AG09319 (cell line): ENCODE measurements at regions not wholly inside any gene's neighbourhood (a gene's known extent, or its start where the extent isn't known, plus 50 kb on each side); places are given as distances from the start of the nearest gene placed in this dataset.

Experiments used
- DNase-seq: peaks from one replicate; pipeline ENCODE4 v3.0.0-alpha.2; 2010; ENCODE audit warnings: low read depth; ENCODE audit errors: extremely low read depth
- TF ChIP-seq, protein P1 (sequence below): IDR thresholded peaks from 2 replicates; pipeline ENCODE4 v1.5.1; 2011; ENCODE audit warnings: low read depth, mild to moderate bottlenecking, inconsistent platforms, low read length, moderate library complexity

DNA sequence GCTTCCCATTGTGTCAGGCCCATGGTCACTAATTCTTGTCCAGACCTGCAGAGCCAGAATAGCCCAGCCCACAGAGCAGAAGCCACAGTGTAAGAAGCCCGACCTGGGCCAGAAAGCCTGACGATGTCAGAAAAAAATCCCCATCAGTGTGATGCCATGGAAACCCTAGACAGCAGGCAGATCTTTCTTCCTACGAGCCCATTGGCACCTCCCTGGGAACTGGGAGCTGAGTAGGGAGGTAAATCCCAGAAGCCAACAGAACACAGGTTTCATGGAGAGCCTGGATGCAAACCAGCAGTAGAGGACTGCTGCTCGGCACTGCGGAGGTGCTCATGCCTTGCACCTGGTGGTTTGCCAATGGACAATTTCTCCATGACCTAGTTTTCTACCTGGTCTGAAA lies 82.2 kb upstream of the SLC22A16 start:
- no peak for DNase-seq
- TF ChIP-seq, protein P1, sequence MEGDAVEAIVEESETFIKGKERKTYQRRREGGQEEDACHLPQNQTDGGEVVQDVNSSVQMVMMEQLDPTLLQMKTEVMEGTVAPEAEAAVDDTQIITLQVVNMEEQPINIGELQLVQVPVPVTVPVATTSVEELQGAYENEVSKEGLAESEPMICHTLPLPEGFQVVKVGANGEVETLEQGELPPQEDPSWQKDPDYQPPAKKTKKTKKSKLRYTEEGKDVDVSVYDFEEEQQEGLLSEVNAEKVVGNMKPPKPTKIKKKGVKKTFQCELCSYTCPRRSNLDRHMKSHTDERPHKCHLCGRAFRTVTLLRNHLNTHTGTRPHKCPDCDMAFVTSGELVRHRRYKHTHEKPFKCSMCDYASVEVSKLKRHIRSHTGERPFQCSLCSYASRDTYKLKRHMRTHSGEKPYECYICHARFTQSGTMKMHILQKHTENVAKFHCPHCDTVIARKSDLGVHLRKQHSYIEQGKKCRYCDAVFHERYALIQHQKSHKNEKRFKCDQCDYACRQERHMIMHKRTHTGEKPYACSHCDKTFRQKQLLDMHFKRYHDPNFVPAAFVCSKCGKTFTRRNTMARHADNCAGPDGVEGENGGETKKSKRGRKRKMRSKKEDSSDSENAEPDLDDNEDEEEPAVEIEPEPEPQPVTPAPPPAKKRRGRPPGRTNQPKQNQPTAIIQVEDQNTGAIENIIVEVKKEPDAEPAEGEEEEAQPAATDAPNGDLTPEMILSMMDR = no peak

DNA sequence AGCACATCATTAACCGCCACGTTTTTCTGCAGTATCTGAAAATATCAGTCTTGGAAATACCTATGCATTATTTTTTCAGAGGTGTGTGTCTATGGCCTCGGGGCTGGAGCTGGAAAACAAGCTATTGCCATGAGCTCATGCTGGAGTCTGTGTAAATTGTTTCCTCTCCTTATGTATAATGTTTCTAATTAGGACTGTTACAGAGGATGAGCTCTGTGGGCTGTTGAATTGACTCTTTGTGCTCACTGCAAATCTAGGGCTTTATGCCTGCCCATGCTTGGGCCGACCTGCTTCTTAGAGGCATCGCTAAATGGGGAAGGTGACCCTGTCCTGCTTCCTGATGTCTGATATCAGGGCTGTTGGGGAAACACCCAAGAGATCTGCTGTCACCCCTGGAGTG lies 80.8 kb upstream of the SLC22A16 start:
- TF ChIP-seq, protein P1 = no peak
- no peak for DNase-seq

DNA sequence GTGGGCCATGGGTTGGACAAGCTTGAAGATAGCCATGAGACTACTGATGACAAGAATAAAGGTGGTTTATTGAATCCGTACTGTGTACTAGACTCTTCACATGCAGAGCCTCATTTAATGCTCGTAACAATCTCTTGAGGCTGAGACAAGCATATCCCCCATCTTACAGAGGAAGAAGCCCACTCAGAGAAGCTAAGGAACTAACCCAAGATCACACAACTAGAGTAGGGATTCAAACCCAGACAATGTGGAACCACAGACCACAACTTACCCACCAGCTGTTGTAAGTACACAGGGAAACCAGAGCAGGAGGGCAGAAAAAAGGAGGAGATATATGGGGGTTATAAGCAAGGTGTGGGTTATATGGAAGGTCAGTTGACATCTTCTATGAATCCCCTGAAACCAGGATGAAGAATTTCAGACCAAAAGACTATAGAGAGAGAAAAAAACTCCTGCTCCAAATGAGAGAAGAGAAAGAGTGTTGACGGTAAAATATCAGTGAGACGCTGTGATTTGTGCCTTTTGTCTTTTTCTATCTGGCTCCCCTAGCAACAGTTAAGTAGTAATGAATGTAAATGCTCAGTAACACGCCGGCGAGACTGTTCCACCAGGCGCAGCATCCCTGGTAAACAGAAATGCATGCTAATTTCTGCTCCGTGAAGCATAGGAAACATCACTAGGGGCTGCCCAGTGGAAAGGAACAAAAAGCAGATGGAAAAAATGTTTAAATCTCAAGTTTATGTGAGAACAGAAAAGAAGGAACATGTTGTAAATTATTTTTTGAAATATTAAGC lies 80.1 kb upstream of the SLC22A16 start:
- DNase-seq = no peak
- TF ChIP-seq, protein P1 = no peak

DNA sequence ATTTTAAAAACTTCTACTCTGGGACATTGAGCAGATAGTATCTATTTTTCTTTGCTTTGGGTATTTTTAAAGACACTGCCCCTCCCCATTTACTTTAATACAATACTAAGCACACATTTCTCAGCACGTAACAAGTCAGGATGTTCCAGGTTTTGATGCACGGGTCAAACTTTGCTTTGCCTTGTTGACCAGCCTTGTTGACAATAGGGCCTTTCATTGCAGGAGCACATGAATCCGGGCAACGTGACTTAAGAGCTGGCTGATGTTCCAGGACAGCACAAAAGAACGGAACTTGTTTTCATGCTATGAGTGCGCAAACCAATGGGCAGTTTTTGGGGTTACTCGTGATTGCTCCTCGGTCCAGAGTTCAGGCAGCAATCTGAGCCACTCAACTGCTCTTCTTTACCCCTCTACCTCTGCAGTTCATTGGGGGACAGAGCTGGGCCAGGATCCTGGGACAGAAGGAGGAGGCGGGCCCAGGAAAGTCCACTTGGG lies 78.6 kb upstream of the SLC22A16 start:
- no peak for DNase-seq
- TF ChIP-seq, protein P1 = no peak

DNA sequence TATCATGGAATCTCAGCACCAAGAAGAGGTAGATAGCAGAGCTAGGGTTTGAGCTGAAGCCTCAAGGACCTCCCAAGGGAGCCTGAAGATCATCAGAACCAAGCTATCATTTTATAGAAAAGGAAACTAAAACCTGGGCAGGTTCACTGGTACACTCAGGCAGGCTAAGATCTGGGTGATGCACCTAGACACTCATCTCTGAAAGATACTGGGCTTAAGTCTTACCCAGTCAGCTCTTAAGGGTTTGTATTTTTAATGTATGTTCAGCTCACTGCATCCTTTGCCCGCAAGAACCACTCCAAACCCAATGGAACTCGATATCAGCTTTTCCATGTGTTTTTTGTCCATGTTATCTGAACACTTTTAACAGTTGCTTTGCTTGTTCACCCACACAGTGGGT lies 78.0 kb upstream of the SLC22A16 start:
- no peak for DNase-seq
- TF ChIP-seq, protein P1 = no peak

DNA sequence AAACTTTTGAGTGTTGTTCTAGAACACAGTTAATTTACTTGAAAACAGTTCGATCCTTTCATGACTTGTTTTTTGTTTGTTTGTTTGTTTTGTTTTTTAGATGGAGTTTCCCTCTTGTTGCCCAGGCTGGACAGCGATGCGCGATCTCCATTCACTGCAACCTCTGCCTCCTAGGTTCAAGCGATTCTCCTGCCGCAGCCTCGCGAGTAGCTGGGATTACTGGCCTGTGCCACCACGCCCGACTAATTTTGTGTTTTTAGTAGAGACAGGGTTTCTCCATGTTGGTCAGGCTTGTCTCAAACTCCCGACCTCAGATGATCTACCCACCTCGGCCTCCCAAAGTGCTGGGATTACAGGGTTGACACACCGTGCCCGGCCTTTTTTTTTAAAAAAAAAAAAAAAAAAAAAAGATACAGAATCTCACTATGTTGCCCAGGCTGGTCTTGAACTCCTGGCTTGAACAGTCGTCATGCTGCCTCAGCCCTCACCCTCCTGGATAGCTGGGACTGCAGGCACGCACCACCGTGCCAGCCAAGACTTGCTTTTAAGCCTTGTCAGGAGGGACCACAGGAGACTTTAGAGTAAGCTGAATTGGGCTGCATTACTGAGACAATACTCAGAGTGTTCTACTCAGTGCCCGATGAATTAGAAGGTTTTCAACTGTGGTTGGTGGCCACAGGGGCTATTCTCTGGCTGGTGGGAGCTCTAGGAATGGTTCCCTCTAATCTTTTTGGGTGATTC lies 76.7 kb upstream of the SLC22A16 start:
- TF ChIP-seq, protein P1 = no peak
- DNase-seq = no peak

DNA sequence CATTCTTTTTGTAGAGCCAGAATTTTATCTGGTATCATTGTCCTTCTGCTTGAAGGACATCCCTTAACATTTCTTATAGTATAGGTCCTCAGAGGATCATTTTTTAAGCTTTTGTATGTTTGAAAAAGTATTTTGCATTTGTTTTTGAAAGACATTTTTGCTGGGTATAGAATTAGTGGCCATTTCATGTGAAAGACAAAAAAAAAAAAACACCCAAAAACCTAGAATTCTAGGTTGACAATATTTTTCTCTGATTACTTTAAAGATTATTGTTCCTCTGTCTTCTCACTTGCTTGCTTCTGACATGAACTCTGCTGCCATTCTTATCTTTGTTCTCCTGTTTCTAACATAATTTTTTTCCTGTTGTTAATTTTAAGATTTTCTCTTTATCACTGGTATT lies 75.7 kb upstream of the SLC22A16 start:
- DNase-seq = no peak
- TF ChIP-seq, protein P1 = no peak
